H1 (cell line): ENCODE measurements at regions not wholly inside any gene's neighbourhood (a gene's known extent, or its start where the extent isn't known, plus 50 kb on each side); places are given as distances from the start of the nearest gene placed in this dataset.

Source experiments
- EP300 ChIP-seq, 2 experiments: IDR thresholded peaks; 1 replicate in 1 of 2; 2 replicates in 1 of 2; pipeline ENCODE4 v1.6.1; 2011 to 2012; ENCODE audit warnings: low read depth in 2 of 2, low read length in 2 of 2, mild to moderate bottlenecking in 2 of 2, borderline replicate concordance in 1 of 2, inconsistent platforms in 1 of 2, moderate library complexity in 1 of 2
- JUND ChIP-seq: IDR thresholded peaks from 2 replicates; pipeline ENCODE4 v1.6.1; 2011; ENCODE audit warnings: mild to moderate bottlenecking, improper control_type of control experiment, low read length
- RFX5 ChIP-seq: IDR thresholded peaks from 2 replicates; pipeline ENCODE4 v1.6.1; 2011; ENCODE audit warnings: low read depth, low read length, improper control_type of control experiment, borderline replicate concordance
- SP2 ChIP-seq: IDR thresholded peaks from 2 replicates; pipeline ENCODE4 v1.6.1; 2012; ENCODE audit warnings: mild to moderate bottlenecking, low read length, inconsistent platforms

GRCh38 chrX:39752815-39753214 lies 344.9 kb downstream of the BCOR start (continued):
- no peak for TF ChIP-seq SP2
- TF ChIP-seq RFX5: no peak
- TF ChIP-seq EP300 (IDR thresholded peaks at IDR 0.05; ENCODE audit: borderline replicate concordance in 1 of 2, low read depth in 2 of 2, low read length in 2 of 2): no peak
- TF ChIP-seq JUND: no peak
